Stimulated activated CD4-positive, alpha-beta T cell treated with anti-CD3 and anti-CD28 coated beads, TNF-alpha, amount 100 ng/mL, for 1 hour (primary cell): ENCODE measurements at regions not wholly inside any gene's neighbourhood (a gene's known extent, or its start where the extent isn't known, plus 50 kb on each side); places are given as distances from the start of the nearest gene placed in this dataset.

Source experiments
- DNase-seq, 3 donors: peaks; one replicate each; pipeline ENCODE4 v3.0.0-alpha.2; 2020; ENCODE audit warnings: low read depth in 3 of 3, low spot score in 1 of 3

DNA sequence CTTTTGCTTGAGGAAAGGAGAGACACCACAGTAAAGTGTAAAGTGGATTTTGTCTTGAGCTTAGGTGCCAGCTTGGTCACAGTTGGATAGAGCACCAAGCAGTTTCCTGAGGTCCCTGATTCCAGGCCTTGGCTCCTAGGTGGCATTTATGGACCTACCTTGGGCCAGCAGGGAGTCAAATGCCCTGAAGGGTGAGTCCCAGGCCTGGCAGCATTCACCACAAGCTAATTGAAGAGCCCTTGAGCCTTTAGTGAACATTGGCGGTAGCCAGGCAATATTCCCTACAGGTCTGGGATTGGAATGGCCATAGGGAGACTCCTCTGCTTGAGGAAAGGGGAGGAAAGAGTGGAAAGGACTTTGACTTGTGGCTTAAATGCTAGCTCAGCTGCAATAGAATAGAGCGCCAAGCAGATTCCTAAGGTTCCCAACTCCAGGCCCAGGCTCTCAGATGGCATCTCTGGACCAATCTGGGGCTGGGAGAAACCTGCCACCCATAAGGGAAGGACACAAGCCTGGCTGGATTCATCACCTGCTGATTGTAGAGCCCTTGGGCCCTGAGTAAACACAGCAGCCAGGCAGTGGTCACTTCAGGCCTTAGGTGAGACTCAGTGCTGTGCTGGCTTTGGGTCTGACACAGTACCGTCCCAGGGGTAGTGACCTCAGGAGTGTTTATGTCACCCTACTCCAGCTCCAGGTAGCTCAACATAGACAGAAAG lies 137.5 kb upstream of the OTOS start:
- no peak for DNase-seq

DNA sequence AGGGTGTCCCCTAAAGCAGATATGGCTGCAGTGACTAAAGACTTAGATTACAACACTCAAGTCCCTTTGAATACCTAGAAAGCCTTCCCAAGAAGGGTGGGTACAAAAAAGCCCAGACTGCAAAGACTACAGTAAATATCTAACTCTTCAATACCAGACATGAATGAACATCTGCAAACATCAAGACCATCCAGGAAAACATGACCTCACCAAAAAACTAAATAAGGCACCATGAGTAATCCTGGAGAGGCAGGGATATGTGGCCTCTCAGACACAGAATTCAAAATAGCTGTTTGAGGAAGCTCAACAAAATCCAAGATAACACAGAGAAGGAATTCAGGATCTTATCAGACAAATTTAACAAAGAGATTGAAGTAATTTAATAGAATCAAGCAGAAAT lies 138.2 kb upstream of the OTOS start:
- DNase-seq: no peak

DNA sequence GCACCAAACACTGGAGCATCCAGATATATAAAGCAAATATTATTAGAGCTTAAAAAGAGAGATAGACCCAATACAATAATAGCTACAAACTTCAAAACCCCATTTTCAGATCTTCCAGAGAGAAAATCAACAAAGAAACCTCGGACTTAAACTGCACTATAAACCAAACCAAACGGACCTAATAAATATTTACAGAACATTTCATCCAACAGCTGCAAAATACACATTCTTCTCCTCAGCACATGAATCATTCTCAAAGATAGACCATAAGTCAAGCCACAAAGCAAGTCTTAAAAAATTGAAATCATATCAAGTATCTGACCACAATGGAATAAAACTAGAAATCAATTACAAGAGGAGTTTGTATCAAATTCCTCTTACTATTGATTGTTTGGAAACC lies 140.2 kb upstream of the OTOS start:
- no peak for DNase-seq

DNA sequence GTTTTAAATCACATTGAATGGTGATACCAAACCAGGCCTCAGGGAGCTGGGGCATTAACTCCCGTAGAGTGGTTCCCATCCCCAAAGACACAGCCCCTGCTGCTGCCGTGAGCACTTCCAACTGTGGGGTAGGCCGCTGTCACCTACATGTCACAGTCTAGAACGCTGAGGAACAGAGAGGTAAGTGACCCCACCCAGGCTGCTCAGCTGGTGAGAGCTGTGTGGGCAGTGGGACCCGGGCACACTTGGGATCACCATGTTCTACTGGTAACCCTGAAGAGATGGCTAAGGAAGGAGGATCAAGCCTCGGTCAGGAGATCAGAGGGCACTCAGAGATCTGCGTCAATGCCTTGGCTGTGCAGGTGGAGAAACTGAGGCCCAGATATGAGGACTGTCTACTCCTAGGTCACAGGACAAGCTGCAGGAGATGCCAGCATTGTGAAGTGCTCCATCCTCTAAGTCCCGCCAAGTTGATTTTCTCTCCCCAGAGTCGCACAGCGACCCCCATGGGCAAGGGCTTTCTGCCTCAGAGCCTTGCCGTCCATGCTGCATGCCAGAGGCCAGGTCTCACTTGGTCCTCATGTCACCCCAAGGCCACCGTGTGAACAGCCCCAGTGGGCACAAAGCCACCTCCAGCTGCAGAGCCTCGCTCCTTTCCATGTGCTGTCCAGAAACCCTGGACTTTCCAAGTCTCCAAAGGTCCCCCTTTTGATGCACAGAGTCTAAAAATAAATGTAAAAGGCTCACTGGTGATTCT lies 144.2 kb upstream of the OTOS start:
- no peak for DNase-seq

DNA sequence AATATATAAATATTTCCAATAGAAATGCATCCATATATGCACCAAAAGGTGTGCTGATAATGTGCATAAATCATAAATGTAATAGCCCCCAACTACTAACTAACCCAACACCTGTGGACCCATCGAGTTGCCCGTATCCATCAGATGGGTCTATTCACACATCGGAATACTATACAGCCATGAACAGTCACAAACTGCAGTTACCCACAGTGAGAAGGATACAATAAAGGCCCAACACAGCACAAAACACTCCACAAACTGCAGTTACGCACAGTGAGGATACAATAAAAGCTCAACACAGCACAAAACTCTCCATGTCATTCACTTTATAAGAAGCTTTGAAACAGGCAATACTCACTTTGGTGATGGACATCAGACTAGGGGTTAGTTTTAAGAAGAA lies 145.3 kb upstream of the OTOS start:
- no peak for DNase-seq

DNA sequence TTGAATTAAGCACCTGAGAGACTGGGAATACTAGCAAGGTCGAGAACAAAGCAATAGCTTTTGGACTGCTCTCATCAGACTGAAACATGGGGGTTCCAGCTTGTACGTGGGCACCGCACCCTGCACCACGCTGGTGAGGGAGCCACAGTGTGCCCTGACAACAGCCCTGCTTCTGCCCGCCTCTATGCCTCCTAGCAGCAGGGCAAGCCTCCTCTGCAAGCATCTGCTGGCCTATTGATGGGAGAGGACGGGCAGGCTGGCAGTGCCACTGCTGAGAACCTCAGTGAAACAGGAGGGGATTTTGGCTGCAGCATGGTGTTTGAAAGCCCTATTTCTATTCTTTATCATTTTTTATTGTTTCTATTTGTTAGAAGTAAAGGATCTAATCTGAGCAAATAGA lies 146.1 kb upstream of the OTOS start:
- DNase-seq: no peak

DNA sequence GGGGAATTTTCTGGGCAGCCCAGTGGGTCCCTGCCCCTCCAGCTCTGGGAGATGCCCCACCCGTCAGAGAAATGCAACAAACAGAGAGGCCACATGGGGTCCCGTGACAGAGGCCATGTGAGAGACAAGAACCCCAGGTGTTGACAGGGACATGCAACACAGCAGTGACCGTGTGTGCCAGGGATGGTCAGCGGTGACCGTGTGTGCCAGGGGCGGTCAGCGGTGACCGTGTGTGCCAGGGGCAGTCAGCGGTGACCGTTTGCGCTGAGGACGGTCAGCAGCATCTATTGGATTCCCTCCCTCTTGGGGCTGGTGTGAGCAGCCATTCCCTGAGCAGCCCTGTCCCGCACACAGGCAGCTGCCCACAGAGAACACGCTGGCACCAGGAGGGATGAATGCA lies 146.6 kb upstream of the OTOS start:
- no peak for DNase-seq

DNA sequence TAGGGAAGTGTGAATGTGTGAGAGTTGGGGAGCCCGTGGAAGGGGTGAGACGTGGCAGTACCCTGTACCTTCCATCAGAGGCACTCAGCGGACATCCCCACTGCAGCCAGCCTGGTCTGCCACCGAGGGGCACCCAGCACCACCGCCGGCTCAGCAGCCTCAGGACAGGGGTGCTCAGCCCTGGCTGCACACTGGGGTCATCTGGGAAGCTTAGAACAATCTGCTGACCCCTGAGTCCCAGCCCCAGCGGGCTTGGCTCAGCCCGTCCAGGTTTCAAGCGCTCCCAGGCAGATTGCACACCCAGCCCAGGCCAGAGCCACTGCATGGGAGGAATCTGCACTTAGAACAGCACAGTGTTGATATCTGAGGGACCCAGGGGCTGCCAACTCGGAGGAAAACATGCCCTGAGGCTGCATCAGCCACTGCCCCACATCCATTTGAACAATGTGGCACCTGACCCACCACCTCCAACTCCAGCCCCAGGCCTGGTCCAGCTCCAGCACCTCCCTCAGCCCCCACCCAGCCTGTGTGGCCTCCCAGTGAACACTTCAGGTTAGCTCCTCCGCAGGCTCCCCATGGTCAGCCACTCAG lies 147.1 kb upstream of the OTOS start:
- no peak for DNase-seq

DNA sequence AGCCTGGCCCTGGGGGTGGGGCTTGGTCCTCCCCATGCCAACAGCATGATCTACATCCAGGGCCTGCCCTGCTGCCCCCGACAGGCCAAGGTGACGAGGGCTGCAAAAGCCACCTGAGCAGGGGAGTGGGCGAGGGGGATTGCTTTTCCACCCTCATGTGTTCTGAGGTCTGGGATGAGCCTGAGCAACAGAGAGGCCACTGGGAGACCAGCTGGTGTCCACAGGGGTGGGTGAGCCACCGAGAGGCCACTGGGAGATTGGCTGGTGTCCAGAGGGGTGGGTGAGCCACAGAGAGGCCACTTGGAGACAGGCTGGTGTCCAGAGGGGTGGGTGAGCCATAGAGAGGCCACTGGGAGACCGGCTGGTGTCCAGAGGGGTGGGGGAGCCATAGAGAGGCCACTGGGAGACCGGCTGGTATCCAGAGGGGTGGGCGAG lies 147.4 kb upstream of the GPC1 start:
- no peak for DNase-seq

DNA sequence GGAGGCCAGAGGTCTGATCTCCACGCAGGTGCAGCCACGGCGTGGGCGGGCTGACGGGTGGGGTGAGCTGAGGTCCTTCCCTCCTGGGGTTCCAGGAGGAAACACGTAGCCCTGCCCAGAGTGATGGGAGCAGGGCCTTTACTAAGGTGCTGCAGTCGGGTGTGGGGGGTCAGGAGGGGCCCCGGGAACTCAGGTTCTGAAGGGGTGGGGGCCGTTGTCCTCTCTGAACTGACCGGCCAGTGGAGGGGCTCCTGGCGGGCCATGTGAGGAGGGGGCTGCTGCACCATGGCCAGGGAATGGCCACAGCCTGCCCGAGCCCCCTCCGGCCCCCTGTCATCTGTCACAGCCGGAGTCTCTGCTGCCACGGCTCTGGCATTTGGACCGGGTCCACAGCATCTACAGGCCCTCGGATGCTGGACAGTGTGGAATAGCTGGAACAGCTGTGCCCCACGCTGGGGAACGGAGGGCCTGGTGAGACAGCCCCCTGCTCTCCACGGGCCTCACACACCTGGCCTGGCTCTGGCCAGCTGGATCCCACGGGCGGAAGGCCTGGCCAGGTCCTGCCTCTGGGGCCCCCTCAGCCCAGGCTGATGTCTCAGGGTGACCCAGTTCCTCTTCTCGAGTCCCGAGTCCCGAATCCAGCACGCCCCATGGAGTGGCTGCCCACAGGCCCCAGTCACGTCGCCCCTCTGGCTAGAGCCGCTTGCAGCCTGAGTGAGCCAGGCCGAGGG lies 145.6 kb upstream of the GPC1 start:
- DNase-seq: no peak

DNA sequence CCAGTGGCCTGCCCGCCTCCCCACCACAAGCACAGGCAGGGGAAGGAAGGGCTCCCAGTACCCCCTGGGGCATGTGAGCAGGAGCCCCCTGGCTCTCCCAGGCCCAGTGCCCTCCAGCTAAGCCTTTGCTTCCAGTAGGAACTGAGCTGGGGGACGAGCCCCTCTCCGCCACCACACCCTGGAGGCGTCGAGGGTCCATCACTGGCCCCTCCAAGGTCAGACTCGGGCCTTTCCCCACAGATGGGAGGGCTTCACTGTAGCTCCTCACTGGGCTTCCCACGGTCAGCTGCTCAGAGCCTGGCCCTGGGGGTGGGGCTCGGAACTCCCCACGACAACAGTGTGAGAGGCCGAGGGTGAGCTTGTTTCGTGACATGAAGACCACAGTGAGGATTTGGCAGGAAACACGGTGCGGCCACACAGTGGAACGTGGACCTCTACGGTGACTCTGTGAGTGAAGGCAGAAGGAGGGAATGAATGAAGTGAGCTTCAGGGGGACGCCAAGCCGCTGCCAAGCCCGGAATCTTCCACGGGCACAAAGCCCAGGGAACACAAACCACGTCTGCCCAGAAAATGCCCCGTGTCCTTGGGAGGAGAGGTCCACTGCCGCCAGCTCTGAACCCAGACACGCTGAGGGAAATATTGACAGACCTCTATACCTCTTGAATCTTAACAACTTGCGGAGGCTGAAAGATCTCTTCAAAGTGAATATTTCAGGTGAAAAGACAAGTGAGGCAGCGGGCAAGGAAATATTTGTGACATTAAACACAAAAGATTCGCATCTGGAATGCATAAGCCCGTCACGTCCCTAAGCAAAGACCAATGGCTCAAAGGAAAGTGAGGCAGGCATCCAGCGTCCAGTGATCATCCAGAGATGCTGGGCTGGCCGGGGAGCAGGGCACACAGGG lies 144.8 kb upstream of the GPC1 start:
- DNase-seq: no peak

DNA sequence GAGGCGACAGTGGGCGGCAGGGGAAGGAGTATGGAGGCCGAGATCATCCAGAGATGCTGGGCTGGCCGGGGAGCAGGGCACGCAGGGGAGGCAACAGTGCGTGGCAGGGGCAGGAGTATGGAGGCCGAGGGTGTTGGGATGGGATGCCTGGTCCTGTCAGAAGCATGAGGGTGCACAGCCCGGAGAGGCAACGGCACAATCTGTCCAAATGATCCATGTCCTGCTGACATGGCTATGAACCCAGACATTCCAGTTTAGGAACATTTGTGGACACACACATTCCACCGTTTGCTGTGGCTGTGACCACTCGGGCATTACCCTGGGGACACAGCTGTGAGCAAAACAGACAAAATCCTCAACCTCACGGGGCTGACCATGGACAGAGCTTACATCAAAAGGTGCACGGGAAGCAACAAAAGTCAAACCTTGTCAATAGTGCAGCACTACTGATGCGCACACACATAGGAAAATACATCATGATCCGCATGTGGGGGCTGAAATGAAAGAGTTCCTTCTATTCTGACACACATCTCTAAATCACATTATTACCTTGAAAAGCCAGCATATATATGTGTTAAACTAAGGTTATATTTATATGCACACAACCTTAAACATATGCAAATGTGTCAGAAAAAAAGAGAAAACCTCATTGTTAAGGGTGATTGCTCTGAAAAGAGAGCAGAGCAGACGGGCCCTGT lies 144.0 kb upstream of the GPC1 start:
- no peak for DNase-seq

DNA sequence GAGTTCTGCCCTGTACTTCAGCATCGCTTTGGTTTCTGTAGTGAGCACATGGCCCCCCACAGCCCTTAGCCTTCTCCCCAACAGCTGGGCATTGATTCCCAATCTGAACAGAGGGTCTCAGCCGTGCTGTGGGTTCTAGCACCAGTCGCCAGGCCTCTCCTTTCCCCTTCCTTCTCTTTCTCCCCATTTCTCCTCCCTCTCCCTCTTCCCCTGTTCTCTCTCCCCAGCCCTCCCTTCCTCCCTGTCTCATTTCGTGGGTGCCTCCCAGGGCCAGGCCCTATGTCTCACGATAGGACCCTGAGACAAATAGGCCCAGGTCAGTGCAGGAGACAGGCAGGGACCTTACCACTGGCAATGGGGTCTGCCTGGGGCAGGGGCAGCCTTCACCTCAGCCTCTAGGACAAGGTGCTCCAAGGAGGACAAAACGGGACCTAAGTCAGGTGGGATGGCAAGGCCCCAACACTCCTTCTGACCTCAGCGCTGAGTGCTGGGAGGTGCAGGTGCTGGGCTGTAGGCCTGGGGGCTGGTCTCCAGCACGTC lies 143.4 kb upstream of the GPC1 start:
- DNase-seq: no peak

DNA sequence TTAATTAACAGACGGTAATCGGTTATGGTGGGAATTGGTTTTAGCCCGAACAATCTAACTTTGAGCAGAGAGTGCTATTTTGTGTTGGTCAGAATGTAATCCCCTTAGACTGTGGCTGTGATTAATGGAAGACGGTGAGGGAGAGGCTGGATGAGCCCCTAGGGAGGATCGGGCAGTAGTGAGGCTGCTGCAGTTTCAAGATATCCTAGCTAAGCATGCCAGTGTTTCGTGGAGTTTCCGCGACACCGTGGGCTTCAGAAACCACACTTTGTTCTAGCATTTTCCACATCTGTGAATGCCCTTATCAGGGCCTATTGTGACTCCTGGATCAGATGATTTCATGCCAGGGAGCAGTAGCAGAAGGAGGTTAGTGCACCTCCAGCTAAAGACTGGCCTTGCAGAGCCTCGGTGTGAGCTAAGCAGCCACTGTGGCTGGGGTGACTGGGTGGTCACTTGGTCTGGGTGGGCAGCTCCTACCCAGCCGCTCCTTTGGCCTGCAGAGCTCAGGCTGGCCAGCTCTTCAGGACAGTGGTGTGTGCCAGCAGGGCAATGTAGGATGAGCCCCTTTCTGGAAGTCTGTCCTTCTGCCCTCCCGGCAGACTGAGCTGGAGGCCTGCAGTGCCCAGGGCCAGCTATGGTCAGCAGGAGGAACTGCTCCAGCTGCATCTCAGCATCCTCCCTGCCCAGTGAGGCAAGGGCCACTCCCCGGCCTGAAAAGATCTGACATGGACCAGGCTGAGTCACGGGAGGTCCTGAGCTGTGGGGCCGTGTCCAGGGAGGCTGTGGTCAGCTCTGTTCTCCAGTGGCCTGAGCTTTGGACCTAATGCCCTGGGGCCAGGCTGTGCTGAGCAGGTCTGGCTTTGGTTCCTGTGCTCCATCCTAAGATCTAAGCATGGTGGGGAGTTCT lies 142.6 kb upstream of the GPC1 start:
- DNase-seq: no peak

DNA sequence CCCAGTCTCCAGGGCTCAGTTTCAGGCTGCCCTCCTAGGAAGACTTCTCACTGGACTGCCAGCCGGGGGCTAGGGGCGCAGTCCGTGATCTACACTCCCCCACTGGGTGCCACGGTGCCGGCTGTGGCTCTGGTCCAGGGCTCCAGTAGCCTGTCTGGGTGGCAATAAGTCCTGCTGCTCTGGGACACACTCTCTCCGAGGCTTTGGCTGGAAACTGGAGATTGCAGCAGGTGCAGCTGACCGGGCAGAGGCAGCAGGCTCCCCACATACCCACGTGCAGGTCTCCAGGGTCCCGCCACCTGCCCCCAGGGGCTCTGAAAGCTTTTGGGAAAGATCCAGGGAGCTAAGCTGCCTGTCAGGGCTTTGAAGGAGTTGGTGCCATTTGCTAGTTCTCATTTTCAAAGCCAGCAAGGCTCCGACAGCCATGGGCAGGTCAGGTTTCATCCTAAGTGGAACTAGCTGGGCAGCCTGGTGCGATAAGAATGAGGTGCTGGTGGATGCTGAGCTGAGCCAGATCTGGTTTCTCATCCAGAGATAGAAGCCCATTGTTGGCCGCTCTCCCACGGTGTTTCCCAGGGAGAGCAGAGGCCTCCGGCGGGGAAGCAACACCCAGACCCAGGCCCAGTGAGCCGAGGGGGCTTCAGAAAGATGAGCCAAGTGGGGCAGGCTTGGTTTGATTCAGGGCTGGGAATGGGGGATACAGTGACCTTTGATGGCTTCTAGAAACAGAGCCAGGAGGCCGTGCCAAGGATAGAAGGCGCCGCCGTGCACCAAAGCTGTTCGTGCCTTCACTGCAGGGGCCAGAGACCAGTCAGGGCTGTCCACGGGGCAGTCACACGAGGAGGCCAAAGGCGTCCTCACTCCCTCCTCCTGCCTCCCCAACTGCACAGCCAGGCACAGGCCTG lies 141.7 kb upstream of the GPC1 start:
- no peak for DNase-seq

DNA sequence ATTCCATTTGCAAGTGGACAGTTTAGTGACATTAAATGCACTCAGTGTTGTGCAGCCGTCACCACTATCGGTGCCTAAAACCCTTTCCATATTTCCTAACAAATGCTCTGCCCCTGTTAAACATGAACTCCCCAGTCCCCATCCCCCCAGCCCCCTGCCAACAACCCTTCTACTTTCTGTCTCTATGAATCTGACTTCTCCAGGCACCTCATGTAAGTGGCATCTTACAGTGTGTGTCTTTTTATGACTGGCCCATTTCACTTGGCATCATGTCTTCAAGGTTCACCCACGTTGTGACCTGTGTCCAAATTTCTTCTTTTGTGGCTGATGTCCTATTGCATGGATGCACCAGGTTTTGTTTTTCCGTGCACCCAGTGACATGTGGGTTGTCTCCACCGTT lies 140.9 kb upstream of the GPC1 start:
- no peak for DNase-seq

DNA sequence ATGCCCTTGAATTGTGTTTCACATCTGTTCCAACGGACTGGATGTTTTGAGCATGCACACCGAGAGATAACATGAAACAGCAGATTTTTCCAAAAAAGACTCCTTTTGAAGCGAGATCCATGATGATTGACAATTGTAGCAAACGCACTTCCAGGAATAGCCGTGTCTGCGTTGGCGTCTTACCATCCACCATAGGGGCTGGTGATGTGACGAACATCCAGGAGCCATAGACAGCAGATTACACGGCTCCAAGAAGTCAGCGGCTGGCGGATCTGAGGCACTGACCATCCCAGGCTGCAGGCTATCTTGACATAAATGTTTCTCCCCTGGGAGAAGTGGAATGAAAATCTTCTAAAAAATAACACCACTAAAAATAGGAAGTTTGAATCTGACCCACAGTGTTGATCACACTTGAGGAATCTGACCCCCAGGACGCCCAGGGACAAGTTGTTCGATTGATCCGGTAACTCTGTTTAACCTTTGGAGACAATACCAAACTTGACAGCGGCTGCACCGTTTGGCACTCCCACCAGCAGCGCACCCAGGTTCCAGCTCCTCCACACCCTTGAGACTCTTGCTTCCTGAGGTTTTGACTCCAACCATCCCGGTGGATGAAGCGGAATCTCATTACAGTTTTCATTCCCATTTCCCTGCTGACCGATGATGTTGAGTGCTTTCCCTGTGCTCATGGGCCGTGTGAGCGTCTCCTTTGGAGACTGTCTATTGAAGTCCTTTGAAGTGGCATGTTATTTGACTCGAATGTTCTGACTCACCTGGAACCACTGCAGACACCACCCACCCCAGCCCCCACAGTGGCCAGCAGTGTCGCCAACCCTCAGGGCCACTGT lies 140.0 kb upstream of the GPC1 start:
- DNase-seq: no peak
